ENCODE measurements at regions not wholly inside any gene's neighbourhood (a gene's known extent, or its start where the extent isn't known, plus 50 kb on each side); places are given as distances from the start of the nearest gene placed in this dataset.

GRCh38 chrX:63250253-63250868 is 100.8 kb downstream of the SPIN4 start:
- TF ChIP-seq POLR2A (IDR thresholded peaks at IDR 0.05; ENCODE audit: low read depth, low read length) (no peak), POLR2AphosphoS5 (IDR thresholded peaks at IDR 0.05; ENCODE audit: low read depth, low read length) (no peak), TAF1 (IDR thresholded peaks at IDR 0.05; ENCODE audit: borderline replicate concordance, low read depth, low read length) (no peak)

Data from GM12892 (cell line).